ENCODE measurements at regions not wholly inside any gene's neighbourhood (a gene's known extent, or its start where the extent isn't known, plus 50 kb on each side); places are given as distances from the start of the nearest gene placed in this dataset.

DNA sequence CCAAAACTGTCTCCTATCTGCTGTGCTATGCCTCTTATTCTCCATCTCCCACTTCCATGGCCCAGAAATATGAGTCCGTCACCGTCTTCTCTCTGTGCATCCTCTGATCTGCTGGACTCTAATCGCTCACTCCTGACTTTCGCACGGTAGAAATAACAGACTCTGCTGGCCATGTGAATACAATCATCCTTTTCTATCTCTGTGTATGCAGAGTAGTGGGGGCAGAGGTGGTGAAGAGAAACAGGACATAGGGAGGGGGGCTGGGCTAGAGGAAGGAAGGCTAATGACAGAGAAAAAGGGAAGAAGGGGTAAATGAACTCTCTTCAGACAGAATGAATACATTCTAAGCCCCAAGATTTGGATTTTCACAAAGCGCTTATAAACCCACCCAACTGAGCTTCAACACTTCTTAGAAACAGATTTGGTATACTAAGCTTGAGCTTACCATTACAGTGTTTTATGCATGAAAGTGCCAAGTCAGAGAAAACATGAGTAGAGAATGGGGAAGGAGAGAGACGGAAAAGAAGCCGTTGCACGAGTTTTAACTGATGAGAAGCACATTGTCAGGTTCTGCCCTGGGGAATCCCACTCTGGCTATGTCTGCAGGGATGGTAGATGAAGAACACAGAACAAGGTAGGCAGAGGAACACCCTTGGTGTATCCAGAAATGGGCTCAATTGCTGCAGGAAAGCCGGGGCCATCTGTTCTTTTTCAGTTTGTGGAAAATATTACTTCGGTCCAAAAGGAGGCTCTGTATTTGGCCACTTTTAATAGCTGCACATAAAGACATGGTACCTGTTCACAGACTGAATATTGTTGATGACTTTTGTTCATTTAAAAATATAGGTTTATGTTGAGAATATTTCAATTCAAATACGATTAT is 324.7 kb downstream of the ETS1 start:
- TF ChIP-seq KAT2A (conservative IDR thresholded peaks at IDR 0.05; ENCODE audit: control insufficient read depth, low read depth, low read length) (no peak), TAF1 (IDR thresholded peaks at IDR 0.05; ENCODE audit: borderline replicate concordance, low read depth, low read length) (no peak), YY1 (IDR thresholded peaks at IDR 0.05; ENCODE audit: low read depth, low read length) (no peak), SIN3A (IDR thresholded peaks at IDR 0.05; ENCODE audit: low read depth, low read length) (no peak), EP300 (IDR thresholded peaks at IDR 0.05; ENCODE audit: borderline replicate concordance in 1 of 2, control insufficient read depth in 1 of 2, low read depth in 2 of 2, low read length in 2 of 2) (no peak), PML (IDR thresholded peaks at IDR 0.05; ENCODE audit: low read length) (no peak), JUND (IDR thresholded peaks at IDR 0.05; ENCODE audit: low read depth, low read length) (no peak), ZNF384 (IDR thresholded peaks at IDR 0.05; ENCODE audit: borderline replicate concordance, low read depth, low read length) (no peak)

Measured in GM12878 (cell line).